ENCODE measurements at regions not wholly inside any gene's neighbourhood (a gene's known extent, or its start where the extent isn't known, plus 50 kb on each side); places are given as distances from the start of the nearest gene placed in this dataset.

DNA sequence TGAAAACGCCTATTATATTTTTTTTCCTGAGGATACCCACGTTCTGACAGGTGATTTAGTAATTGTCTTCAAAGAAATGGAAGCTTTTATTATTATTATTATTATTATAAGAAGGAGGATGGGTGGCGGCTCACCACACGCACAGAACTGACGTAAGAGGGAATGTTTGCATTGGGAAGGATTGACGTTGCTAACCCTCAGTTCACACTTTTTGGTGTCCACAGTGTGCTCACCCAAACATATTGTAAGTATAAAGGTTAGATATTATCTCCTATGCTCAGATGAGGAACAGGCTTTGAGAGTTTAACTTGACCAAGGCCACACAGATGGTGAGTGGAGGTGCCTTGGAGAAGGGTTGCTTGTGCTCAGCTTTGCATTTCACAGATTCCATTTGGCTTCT lies 533.5 kb upstream of the TBL1XR1 start:
- TF ChIP-seq, protein P1, sequence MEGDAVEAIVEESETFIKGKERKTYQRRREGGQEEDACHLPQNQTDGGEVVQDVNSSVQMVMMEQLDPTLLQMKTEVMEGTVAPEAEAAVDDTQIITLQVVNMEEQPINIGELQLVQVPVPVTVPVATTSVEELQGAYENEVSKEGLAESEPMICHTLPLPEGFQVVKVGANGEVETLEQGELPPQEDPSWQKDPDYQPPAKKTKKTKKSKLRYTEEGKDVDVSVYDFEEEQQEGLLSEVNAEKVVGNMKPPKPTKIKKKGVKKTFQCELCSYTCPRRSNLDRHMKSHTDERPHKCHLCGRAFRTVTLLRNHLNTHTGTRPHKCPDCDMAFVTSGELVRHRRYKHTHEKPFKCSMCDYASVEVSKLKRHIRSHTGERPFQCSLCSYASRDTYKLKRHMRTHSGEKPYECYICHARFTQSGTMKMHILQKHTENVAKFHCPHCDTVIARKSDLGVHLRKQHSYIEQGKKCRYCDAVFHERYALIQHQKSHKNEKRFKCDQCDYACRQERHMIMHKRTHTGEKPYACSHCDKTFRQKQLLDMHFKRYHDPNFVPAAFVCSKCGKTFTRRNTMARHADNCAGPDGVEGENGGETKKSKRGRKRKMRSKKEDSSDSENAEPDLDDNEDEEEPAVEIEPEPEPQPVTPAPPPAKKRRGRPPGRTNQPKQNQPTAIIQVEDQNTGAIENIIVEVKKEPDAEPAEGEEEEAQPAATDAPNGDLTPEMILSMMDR (conservative IDR thresholded peaks at IDR 0.05): no peak
- TF ChIP-seq EZH2 (IDR thresholded peaks at IDR 0.05; ENCODE audit: low read depth): no peak

All from PC-9 (cell line).